HG03064 (cell line): ENCODE measurements at regions not wholly inside any gene's neighbourhood (a gene's known extent, or its start where the extent isn't known, plus 50 kb on each side); places are given as distances from the start of the nearest gene placed in this dataset.
"Not testable (repeated sequence)": the region's sequence is repeated elsewhere in the genome, so short reads cannot be mapped to it uniquely, and the experiment has no call there.

Source experiments
- ATAC-seq: cut with Tn5 transposase; IDR thresholded peaks from one replicate; pipeline ENCODE4 v1.9.1; 2021; ENCODE audit warnings: low read depth; ENCODE audit not compliant: unreplicated experiment

DNA sequence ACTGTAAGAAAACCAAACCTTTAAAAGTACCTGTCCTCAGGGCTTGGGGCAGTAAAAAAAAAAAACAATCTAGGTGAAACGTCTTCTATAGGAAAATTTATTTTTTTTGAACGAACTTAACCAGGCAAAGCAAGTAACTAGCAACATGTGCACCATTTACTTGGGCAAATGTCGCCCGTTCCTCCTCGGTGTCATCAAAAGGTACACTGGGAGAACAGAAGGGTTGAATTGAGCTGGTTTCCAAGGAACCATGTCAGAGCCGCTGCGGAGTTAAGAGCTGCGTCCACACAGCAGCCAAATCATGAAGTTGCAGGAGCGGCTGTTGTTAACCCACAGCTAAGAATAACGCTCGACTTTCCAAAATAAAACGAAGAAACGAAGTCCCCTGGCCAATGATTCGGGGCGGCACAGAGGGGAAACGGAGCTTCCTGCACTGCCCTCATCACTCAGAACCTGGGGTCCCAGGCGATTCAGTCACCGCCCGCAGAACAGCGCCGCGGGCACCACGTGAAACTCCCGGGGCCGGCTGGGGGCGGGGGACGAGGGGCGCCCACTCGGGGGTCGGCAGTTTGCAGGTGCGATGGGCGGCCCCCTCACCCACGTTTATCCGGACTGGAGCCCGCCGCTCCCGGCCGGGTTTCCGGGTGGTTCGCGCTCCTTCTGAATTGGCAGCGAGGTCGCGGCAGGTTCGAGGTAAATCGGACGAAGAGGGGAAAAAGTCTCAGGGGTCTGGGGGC lies 53.6 kb upstream of the PLGLB1 start:
- peak; percentile 9 for ATAC-seq

GRCh38 chr2:87075791-87076252 lies 54.2 kb upstream of the PLGLB1 start:
- ATAC-seq, result peak; percentile 38

- ATAC-seq, result peak; percentile 81
Observed at GRCh38 chr2:87076253-87077123, 54.8 kb upstream of the PLGLB1 start.

DNA sequence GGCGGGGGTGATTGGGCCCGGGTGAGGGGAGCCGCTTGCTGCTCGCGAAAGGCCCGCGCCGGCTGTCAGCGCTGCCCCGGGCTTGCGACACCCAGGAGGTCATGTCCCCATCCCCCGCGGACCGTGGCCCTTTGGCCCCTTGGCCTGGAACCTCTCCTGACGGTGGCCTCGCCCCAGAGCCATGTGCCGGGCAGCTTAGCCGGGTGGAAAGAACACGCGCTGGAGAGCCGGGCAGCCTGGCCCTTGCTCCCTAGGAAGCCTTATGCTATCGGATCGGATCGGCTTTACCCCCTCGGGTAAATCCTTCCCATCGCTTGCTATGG lies 55.4 kb upstream of the PLGLB1 start:
- not testable (repeated sequence) for ATAC-seq

- ATAC-seq, result not testable (repeated sequence)
Observed at GRCh38 chr2:87081727-87082126, 60.1 kb upstream of the PLGLB1 start.

DNA sequence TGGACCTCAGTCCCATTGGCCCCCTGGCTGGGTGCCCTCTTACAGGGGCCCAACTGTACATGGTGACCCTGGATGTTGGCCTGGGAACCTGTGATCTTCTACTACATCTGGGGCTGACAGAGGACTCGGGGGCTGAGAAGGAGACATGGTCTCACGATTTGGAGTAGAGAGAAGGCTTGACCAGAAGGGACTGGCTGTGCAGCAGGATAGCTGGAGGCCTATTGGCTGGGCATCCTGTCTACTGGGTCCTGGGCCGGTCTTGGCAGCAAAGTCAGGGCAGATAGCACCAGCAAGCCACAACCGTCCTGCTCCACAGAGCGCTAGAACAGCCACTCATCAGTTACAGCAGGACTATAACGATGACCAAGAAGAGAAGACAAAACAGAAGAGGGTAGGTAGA lies 66.4 kb upstream of the PLGLB1 start:
- not testable (repeated sequence) for ATAC-seq

- ATAC-seq, result not testable (repeated sequence)
Observed at GRCh38 chr2:87089401-87089800, 67.8 kb upstream of the PLGLB1 start.

- ATAC-seq, result not testable (repeated sequence)
Observed at GRCh38 chr2:87093252-87093651, 71.6 kb upstream of the PLGLB1 start.

GRCh38 chr2:87093937-87094529 lies 72.4 kb upstream of the PLGLB1 start:
- ATAC-seq, result not testable (repeated sequence)

DNA sequence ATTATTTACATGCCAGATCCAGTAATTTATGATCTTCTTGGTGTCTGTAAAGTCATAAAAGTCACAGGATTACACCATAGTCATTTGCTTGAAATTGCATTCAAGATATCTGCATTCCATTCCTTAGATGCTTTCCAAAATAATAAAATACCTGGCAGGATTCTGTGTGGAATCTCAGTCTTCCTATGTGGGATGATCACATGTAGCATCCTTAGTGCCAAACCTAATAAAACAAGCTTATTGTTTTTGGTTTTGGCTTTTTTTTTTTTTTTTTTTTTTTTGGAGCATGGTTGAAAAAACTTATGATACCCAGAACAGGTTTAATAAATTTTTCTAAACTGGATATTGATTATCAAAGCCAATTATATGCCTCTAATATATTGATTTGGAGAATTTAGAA lies 74.2 kb upstream of the PLGLB1 start:
- not testable (repeated sequence) for ATAC-seq

GRCh38 chr2:87128761-87129553 lies 107.3 kb upstream of the PLGLB1 start:
- not testable (repeated sequence) for ATAC-seq

DNA sequence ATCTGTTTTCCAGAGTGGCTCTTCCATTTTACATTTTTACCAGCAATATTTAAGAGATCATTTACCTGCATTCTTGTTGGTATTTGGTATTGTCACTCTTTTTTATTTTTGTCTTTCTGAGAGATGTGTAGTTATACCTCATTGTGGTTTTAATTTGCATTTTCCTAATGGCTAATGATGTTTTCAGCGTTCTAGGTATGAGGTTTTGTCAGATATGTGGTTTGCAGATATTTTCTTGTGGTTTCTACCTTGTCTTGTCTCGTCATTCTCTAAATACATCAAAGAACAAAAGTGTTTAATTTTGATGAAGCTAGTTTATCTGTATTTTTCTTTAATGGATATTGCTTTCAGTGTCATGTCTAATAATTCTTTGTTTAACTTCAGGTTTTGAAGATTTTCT lies 110.9 kb upstream of the PLGLB1 start:
- ATAC-seq, result not testable (repeated sequence)

- ATAC-seq, result not testable (repeated sequence)
Observed at GRCh38 chr2:87151835-87152493, 130.3 kb upstream of the PLGLB1 start.

DNA sequence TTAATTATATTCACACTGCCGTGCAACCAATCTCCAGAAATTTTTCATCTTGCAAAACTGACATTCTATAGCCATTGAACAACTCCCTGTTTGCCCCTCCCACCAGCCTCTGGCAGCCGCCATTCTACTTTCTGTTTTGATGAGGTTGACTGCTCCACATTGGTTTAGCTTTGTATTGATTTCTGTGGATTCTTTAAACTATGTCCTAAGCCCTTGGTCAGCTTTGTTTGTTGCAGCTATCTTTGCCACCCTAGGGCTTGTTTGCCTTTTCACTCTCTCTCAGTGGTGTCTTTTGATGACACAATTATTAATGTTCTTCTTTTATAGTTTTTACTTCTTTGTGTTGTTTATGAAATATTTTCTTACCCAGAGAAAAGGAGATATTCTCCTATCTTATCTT lies 152.8 kb upstream of the PLGLB1 start:
- not testable (repeated sequence) for ATAC-seq

- ATAC-seq, result not testable (repeated sequence)
Observed at GRCh38 chr2:87183373-87183772, 161.7 kb upstream of the PLGLB1 start.

DNA sequence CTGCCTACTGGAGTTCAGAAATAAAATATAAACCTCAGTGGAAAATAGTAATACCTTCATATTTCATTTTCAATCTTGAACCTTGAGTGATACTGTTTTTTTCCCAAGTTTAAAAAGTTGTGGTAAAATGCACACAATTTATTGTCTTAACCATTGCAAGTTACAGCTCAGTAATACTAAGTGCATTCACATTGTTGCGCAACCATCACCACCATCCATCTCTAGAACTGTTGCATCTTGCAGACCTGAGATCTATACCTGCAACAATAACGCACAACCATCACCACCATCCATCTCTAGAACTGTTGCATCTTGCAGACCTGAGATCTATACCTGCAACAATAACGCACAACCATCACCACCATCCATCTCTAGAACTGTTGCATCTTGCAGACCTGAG lies 162.6 kb upstream of the PLGLB1 start:
- ATAC-seq, result not testable (repeated sequence)

DNA sequence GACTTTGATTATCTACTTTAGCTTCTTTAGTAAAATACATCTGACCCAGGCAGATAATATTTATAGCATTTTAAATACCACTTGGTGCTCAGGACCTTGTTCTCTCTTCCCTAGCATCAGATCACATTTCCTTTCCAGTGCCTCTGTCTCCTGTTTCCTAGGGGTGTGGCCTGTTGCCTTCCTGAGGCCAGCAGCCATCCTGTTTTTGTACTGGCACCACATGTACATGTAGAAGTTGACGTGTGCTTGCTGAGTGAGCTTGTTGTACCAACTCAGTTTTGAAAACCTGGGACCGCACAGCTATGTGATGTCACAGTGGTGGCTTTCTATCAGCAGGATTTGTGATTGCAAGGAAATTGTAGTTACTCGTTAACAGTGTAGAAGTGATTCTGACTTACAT lies 167.6 kb upstream of the PLGLB1 start:
- ATAC-seq, result not testable (repeated sequence)

- not testable (repeated sequence) for ATAC-seq
Observed at GRCh38 chr2:87193336-87193735, 171.7 kb upstream of the PLGLB1 start.

GRCh38 chr2:87194254-87194999 lies 172.8 kb upstream of the PLGLB1 start:
- ATAC-seq, result not testable (repeated sequence)
